Neuron (in vitro differentiated cells): ENCODE measurements at regions not wholly inside any gene's neighbourhood (a gene's known extent, or its start where the extent isn't known, plus 50 kb on each side); places are given as distances from the start of the nearest gene placed in this dataset.

Experiments used
- H2AFZ ChIP-seq: one replicate; pipeline ENCODE4 v1.6.1; 2013; ENCODE audit warnings: low read depth, mild to moderate bottlenecking, inconsistent platforms, low read length, moderate library complexity
- H3K27me3 ChIP-seq: one replicate; pipeline ENCODE4 v1.6.1; 2013; ENCODE audit warnings: low read length; ENCODE audit not compliant: insufficient read depth
- H3K36me3 ChIP-seq: one replicate; pipeline ENCODE4 v1.6.1; 2013; ENCODE audit warnings: low read length; ENCODE audit not compliant: insufficient read depth
- H3K4me1 ChIP-seq: one replicate; pipeline ENCODE4 v1.6.1; 2013; ENCODE audit warnings: low read length; ENCODE audit not compliant: insufficient read depth
- H3K4me3 ChIP-seq: 2 replicates; pipeline ENCODE4 v1.5.1; 2013; ENCODE audit warnings: mild to moderate bottlenecking, low read length, moderate library complexity
- H3K9me3 ChIP-seq: one replicate; pipeline ENCODE4 v1.6.1; 2013; ENCODE audit warnings: low read length

- Histone ChIP-seq H3K9me3 (no peaks in the 10 kb centered on the region), H2AFZ (no peak overlapping the region), H3K27me3 (no peaks in the 10 kb centered on the region), H3K4me3 (no peak overlapping the region), H3K36me3 (no peaks in the 10 kb centered on the region), H3K4me1 (no peaks in the 10 kb centered on the region)
Observed at GRCh38 chr12:114967151-114967550, 283.2 kb upstream of the TBX3 start.

GRCh38 chr12:114964841-114965240 is 280.9 kb upstream of the TBX3 start:
- Histone ChIP-seq H2AFZ (no peak overlapping the region), H3K4me1 (no peaks in the 10 kb centered on the region), H3K27me3 (no peaks in the 10 kb centered on the region), H3K36me3 (no peaks in the 10 kb centered on the region), H3K9me3 (no peaks in the 10 kb centered on the region), H3K4me3 (no peak overlapping the region)

GRCh38 chr12:114963846-114964245 is 279.9 kb upstream of the TBX3 start:
- Histone ChIP-seq H3K4me1 (no peaks in the 10 kb centered on the region), H3K9me3 (no peaks in the 10 kb centered on the region), H3K27me3 (no peaks in the 10 kb centered on the region), H3K4me3 (no peak overlapping the region), H3K36me3 (no peaks in the 10 kb centered on the region), H2AFZ (no peak overlapping the region)

- Histone ChIP-seq H3K4me3 (no peak overlapping the region), H3K9me3 (no peaks in the 10 kb centered on the region), H3K4me1 (no peaks in the 10 kb centered on the region), H2AFZ (no peak overlapping the region), H3K36me3 (no peaks in the 10 kb centered on the region), H3K27me3 (no peaks in the 10 kb centered on the region)
Observed at GRCh38 chr12:114961491-114961890, 277.5 kb upstream of the TBX3 start.

GRCh38 chr12:114958538-114958937 is 274.6 kb upstream of the TBX3 start:
- Histone ChIP-seq H3K36me3 (no peaks in the 10 kb centered on the region), H3K4me3 (no peak overlapping the region), H3K9me3 (no peaks in the 10 kb centered on the region), H3K4me1 (no peaks in the 10 kb centered on the region), H3K27me3 (no peaks in the 10 kb centered on the region), H2AFZ (no peak overlapping the region)

- no peaks in the 10 kb centered on the region for H3K27me3 ChIP-seq
- no peaks in the 10 kb centered on the region for H3K36me3 ChIP-seq
- H3K4me1 ChIP-seq: no peaks in the 10 kb centered on the region
- H3K9me3 ChIP-seq: no peaks in the 10 kb centered on the region
- H3K4me3 ChIP-seq: no peak overlapping the region
- no peak overlapping the region for H2AFZ ChIP-seq
Observed at GRCh38 chr12:114957225-114957624, 273.2 kb upstream of the TBX3 start.

- Histone ChIP-seq H2AFZ (no peak overlapping the region), H3K9me3 (no peaks in the 10 kb centered on the region), H3K36me3 (no peaks in the 10 kb centered on the region), H3K4me3 (no peak overlapping the region), H3K27me3 (no peaks in the 10 kb centered on the region), H3K4me1 (no peaks in the 10 kb centered on the region)
Observed at GRCh38 chr12:114955414-114956014, 271.5 kb upstream of the TBX3 start.

- H3K4me3 ChIP-seq: no peak overlapping the region
Observed at GRCh38 chr12:114954511-114955055, 270.6 kb upstream of the TBX3 start.

GRCh38 chr12:114952573-114953271 is 268.7 kb upstream of the TBX3 start:
- no peaks in the 10 kb centered on the region for H3K9me3 ChIP-seq
- no peaks in the 10 kb centered on the region for H3K4me1 ChIP-seq
- H3K4me3 ChIP-seq: no peak overlapping the region
- H3K36me3 ChIP-seq: no peaks in the 10 kb centered on the region
- H2AFZ ChIP-seq: no peak overlapping the region
- no peaks in the 10 kb centered on the region for H3K27me3 ChIP-seq

More at GRCh38 chr12:114954511-114955055, 270.6 kb upstream of the TBX3 start:
- Histone ChIP-seq H3K36me3 (no peaks in the 10 kb centered on the region), H3K27me3 (no peaks in the 10 kb centered on the region), H3K4me1 (no peaks in the 10 kb centered on the region), H2AFZ (no peak overlapping the region), H3K9me3 (no peaks in the 10 kb centered on the region)

GRCh38 chr12:114949058-114949820 is 265.3 kb upstream of the TBX3 start:
- no peak overlapping the region for H2AFZ ChIP-seq
- no peaks in the 10 kb centered on the region for H3K4me1 ChIP-seq
- H3K4me3 ChIP-seq: no peak overlapping the region
- H3K9me3 ChIP-seq: no peaks in the 10 kb centered on the region
- no peaks in the 10 kb centered on the region for H3K36me3 ChIP-seq
- no peaks in the 10 kb centered on the region for H3K27me3 ChIP-seq

GRCh38 chr12:114945351-114945750 is 261.4 kb upstream of the TBX3 start:
- Histone ChIP-seq H3K36me3 (no peaks in the 10 kb centered on the region), H3K27me3 (no peaks in the 10 kb centered on the region), H2AFZ (no peak overlapping the region), H3K4me1 (no peaks in the 10 kb centered on the region), H3K4me3 (no peak overlapping the region), H3K9me3 (no peaks in the 10 kb centered on the region)

GRCh38 chr12:114944736-114945135 is 260.8 kb upstream of the TBX3 start:
- no peaks in the 10 kb centered on the region for H3K36me3 ChIP-seq
- H3K9me3 ChIP-seq: no peaks in the 10 kb centered on the region
- no peaks in the 10 kb centered on the region for H3K27me3 ChIP-seq
- H3K4me3 ChIP-seq: no peak overlapping the region
- no peak overlapping the region for H2AFZ ChIP-seq
- no peaks in the 10 kb centered on the region for H3K4me1 ChIP-seq

GRCh38 chr12:114943601-114944000 is 259.6 kb upstream of the TBX3 start:
- Histone ChIP-seq H3K4me1 (no peaks in the 10 kb centered on the region), H3K36me3 (no peaks in the 10 kb centered on the region), H3K27me3 (no peaks in the 10 kb centered on the region), H3K4me3 (no peak overlapping the region), H2AFZ (no peak overlapping the region), H3K9me3 (no peaks in the 10 kb centered on the region)
